HK-2 (cell line): ENCODE measurements at regions not wholly inside any gene's neighbourhood (a gene's known extent, or its start where the extent isn't known, plus 50 kb on each side); places are given as distances from the start of the nearest gene placed in this dataset.
"Not testable (repeated sequence)": the region's sequence is repeated elsewhere in the genome, so short reads cannot be mapped to it uniquely, and the experiment has no call there.

Experiments
- DNase-seq: peaks from one replicate; pipeline ENCODE4 v3.0.0-alpha.2; 2018; ENCODE audit not compliant: unreplicated experiment

GRCh38 chr3:4222574-4223175, 80.5 kb upstream of the SETMAR start:
- DNase-seq: no peak

GRCh38 chr3:4223777-4224176, 79.4 kb upstream of the SETMAR start:
- DNase-seq: no peak

GRCh38 chr3:4224331-4224730, 78.8 kb upstream of the SETMAR start:
- no peak for DNase-seq

- DNase-seq: no peak
These were observed 78.1 kb upstream of the SETMAR start for GRCh38 chr3:4225005-4225471.

GRCh38 chr3:4228295-4228694, 74.9 kb upstream of the SETMAR start:
- DNase-seq: no peak

GRCh38 chr3:4231041-4231440, 72.1 kb upstream of the SETMAR start:
- DNase-seq: no peak

- DNase-seq: no peak
These were observed 70.4 kb upstream of the SETMAR start for GRCh38 chr3:4232798-4233197.

- DNase-seq: no peak
These were observed 69.7 kb upstream of the SETMAR start for GRCh38 chr3:4233488-4233887.

GRCh38 chr3:4234889-4235288, 68.3 kb upstream of the SETMAR start:
- no peak for DNase-seq

GRCh38 chr3:4235690-4236089, 67.5 kb upstream of the SETMAR start:
- DNase-seq: no peak

GRCh38 chr3:4241595-4242170, 61.5 kb upstream of the SETMAR start:
- no peak for DNase-seq

- DNase-seq: no peak
These were observed 57.5 kb upstream of the SETMAR start for GRCh38 chr3:4245671-4246070.

GRCh38 chr3:4247391-4247790, 55.8 kb upstream of the SETMAR start:
- no peak for DNase-seq

- DNase-seq: no peak
These were observed 53.1 kb upstream of the SETMAR start for GRCh38 chr3:4250064-4250463.

GRCh38 chr3:4251412-4251811, 51.8 kb upstream of the SETMAR start:
- no peak for DNase-seq

- DNase-seq: not testable (repeated sequence)
These were observed 49.9 kb upstream of the SETMAR start for GRCh38 chr3:4253072-4253832.
